HT-29 (cell line): ENCODE measurements at regions not wholly inside any gene's neighbourhood (a gene's known extent, or its start where the extent isn't known, plus 50 kb on each side); places are given as distances from the start of the nearest gene placed in this dataset.

Experiments
- DNase-seq: peaks from one replicate; pipeline ENCODE4 v3.0.0-alpha.2; 2015; ENCODE audit warnings: low spot score

DNA sequence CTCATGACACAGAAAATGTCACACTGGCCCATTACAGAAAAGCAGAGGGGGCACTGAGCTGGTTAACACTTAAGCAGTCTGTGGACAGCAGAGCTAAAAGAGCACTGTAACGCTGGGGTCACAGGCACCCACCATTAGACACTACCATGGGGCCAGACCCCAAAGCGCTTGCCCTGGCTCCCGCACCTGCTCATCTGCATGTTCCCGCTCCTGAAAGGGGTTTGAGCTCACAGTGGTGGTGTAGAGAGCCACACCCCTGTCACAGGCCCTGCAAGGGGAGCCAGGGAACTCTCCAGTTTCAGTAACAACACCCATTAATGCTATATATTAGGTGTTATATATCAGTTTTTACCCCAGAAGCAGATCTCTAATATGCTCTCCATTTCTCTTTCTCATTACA, 187.0 kb downstream of the ANKRD50 start:
- DNase-seq: no peak

DNA sequence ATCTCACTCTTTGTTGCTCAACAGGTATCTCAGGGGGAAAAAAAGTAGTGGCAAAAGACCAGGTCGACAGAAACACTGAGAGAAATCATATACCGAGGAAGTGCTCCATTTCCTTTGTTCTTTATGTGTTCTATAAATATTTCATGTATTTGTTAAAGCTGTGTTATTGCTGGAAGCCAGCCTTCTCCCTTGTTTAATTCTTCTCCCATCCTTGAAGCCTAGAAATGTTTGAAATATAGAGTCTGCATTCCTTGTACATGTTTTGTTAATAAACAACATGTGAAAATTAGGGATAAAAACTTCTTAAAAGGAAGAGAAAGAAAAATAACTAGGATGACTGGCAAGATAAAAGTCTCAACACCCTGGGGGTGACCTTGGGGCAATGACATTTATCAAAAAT, 186.2 kb downstream of the ANKRD50 start:
- DNase-seq: no peak

DNA sequence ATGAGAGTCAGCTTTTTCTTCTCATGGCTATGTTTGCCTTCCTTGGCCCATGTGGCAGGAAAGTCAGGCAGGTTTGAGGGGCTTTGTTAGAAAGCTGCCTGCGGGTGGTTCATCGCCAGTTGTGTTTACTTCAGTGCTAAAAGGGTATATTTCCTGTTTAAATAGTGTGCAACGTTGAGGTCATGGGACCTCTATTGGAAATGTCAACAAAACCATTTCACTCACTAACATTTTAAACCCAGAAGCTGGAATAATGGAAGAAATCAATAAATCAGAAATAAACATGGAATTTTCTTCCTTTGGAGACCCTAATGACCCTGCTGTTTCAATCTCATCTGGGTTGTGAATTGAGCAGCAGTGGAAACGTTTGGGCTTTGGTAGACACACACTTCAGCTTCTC, 185.8 kb downstream of the ANKRD50 start:
- no peak for DNase-seq

DNA sequence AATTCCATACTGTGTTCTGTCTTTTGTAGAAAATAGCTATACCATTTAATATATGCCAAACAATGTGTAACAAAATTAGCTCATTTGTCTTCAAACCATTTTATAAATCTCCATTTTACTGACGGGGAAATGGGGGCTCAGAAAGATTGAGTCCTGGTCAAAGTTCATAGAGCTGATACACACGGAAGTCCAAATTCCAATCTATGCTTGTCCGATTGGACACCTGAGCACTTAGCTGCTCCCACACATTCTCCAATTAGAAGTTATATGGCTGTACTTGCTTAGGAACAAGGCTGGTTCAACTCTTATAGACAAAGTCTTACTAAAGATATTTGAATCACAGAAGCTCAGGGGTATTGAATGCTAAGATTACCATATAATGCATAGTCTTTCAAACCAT, 185.2 kb downstream of the ANKRD50 start:
- DNase-seq: no peak

DNA sequence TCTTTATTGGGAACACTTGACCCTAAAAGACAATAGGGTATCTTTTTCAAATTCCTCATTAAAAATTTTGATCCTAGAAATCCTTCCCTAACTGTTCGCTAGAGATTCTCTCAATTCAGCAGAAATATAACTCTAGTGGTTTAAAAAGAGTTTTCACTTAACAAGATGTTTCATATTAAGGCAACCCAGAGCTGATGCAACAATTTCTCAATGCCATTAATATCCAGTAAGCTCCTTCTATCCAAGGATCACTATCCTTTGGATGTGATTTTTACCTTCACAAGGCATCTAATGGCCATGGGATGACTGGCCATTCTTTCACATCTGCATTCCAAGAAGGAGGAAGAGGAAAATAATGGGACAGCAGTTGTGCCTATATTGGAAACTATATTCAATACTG, 183.4 kb downstream of the ANKRD50 start:
- DNase-seq: no peak

DNA sequence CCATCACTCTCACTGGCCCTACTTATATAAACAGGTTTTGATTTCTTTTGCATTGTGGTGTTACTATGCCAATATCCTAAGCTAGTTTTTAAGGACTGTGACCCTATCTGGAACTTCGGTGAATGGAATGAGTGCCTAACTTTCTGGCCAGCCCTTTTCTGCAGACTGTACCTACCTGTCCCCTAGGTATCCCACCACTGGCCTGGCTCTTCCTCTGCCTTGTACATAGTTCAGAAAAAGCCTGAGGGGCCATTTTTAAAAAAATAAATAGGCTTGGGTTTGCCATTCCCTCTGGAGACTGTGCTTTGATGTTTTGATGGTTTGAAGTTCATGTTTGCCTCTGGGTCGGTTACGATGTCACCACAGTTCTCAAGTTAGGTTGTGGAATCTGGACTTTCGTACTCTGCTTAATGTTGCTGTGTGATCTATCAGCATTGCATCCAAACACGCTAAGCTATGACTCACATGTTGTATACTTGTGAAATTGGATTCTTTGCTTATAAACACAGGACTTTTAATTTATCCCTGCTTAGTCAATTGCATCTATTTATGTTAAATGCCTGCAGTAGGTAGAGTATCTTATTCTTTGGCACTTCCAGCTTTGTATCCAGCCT, 182.0 kb downstream of the ANKRD50 start:
- peak; percentile 48 for DNase-seq

DNA sequence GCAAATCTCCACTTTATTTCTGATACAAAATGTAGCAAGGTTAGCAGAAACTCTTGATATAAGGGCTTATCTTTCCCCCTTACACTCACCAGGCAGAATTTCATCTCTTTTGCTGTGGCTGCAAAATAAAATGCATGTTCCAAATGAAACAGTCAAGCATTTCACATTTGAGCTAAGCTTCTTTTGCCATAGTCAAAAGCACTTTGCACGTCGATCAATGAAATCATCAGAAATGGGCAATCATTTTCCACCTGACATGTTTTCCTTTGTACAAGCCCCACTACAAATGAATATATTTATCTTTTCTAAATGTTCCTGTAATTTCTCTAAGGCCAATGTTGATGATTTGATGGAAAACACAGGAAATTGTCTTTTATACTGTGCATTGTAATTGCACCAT, 178.4 kb downstream of the ANKRD50 start:
- DNase-seq: no peak

DNA sequence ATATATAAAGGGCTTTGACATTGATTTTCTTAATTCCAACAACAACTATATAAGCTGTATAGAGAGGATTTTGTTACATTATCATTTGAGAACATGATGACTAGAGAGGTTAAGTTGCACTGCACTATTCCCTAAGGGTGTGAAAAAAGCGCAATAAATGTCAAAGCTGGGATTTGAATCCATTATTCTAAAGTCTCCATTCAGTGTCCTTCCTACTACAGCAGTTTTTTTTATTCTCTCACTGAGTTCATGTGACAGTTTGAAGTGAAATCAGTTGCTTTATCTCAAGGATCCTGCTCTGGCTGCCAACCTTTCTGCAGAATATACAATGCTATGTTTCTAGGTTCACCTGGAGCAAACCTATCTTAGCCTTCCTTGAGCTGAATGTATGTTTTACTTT, 177.5 kb downstream of the ANKRD50 start:
- no peak for DNase-seq

DNA sequence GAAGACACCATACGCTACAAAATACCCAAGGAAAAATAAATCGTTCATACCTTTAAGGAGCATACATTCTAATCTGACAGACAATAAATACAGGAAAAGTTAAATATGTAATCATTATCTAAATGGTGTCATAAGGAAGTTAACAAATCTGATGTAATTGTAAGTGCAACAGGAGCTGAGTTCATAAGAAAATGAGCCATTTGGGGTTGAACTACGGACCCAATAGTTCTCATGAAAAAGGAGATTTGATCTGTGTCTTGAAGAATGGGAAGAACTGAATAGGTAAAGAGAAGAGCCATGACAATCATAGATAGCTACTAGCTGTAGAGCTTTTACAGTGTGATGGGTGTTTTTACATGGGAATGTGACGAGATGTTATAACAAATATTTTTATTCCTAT, 175.6 kb downstream of the ANKRD50 start:
- DNase-seq: no peak

DNA sequence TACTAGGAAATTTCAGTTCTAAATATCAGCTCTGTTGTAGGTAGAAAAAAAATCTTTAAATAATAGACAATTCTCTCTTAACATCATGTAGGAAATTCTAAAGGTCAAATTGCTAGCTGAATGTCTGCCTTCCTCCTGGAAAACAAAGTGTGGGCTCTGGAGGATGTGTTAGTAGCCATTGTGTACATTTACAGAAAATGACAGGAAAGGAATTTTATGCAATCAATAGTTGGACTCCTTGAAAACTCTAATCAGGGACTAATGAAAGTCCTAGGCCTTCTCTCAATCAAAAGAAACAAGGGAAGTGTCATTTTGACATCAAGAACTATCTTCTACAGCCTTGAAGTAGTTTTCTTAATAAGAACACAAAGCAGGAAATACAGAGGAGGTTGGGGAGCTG, 174.6 kb downstream of the ANKRD50 start:
- no peak for DNase-seq

DNA sequence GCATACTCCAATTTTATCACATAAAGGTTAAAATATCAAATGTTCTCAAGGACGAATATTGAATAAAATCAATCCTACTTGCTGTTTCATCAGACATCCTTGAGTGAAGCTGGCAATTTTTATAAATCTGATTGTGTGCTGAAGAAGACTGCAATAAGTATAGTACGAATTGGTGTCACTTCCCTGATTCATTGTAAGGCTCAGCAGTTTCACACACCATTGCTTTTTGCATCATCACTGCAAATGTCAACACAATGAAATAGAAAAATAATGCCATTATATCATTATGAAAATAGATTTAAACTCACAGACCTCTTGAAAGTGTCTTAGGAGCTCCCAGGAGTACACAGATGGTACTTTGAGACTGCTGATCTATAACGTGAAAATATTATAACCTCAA, 172.5 kb downstream of the ANKRD50 start:
- no peak for DNase-seq

DNA sequence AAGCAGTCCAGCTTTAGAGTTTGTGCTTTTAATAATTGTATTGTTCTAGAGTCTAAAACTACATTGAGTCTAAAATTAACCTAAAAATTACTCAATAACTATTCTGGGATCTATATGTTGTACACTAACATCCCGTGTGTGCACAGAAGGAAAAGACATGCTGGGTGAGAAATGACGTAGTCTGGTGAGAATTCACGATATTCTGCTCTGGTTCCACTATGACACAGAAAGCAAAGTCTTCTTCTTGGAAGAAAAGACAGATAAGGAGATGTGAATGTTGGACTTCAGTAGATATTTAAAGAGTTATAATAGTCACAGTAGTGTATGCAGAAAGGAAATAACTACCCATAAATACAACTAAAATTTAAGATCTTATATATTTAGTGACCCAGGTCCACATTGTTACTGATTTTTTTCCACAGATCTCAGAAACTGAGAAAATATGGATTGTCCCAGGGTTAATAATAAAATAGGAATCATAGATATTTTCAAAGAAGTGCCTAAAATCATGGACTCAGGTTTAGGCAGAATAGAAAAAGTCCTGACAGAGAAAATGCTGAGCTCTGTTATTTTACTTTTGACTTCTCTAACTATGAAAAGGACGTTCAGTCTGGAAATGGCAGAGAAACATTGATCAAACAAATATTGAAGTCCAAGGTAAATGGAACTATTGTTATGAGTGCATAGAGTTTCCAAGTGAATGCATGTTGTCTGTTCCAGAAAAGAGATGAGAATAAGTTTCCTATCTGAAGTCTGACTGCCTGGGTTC, 170.7 kb downstream of the ANKRD50 start:
- no peak for DNase-seq

DNA sequence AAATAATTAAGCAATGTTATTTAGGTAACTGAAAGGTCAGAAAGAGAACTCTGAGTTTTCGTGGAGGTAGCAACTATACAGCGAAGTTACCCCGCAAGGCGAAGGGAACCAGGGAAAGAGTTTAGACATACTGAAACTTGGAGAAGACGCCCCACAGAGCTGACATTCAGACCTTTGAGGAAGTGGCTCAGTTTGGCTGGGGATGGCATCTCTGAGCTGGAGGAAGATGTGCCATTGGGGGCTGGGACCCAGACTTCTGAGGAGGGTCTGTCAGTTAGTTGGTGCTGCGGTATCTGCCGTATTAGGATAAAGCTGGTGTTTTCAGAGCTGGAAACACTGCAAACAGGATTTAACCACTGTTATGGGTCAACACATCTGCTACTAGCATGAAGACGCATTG, 156.6 kb downstream of the ANKRD50 start:
- no peak for DNase-seq

DNA sequence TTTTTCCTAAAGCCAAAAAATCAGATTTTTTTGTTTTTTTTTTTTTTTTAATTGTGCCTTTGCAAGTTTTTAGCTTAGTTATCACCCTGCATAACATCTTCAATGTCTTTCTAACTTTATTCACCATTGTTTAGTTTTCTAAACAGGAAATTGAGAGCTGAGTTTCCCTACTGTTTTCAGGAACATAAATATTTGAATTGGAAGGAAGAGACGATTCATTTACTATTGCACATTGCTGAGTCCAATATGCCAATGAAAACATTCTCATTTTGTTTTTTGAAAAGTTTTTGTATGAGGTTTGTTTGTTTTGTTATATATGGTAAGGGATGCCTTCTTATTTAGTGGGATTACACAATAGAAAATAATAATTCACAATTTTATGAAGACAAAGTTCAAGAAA, 148.4 kb downstream of the ANKRD50 start:
- DNase-seq: no peak

DNA sequence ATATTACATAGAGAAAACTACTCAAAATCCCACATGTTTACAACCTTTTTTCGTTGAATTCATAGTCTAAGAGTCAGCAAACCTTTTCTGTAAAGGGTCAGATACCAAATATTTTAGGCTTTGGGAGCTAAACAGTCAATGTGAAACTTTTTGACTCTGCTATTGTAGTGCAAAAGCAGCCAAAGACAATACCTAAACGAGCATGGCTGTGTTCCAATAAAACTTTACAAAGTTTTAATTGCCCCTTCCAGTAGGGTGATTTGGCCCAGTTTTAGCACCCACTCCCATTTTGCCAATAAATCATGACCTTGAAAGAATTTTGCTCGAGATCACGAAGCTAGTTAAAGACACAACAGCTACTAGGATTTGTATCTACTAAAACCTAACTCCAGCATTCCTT, 147.2 kb downstream of the ANKRD50 start:
- DNase-seq: no peak

DNA sequence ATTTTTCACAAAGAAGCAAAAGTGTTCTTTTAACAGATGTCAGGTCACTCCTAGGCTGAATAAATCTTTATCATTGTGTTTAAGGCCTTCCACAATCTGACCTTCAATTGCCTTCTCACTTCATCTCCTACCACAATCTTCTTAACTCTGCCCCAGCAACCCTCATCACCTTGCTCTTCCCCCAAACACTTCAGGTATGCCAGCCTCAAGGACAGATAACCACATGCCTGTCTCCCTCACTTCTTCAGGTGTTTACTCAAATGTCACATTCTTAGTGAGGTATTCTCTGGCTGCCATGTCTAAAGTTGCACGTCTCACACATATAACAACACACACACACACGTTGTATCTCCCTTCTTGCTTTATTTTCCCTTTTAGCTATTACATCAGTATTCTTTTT, 146.5 kb downstream of the ANKRD50 start:
- DNase-seq: no peak

DNA sequence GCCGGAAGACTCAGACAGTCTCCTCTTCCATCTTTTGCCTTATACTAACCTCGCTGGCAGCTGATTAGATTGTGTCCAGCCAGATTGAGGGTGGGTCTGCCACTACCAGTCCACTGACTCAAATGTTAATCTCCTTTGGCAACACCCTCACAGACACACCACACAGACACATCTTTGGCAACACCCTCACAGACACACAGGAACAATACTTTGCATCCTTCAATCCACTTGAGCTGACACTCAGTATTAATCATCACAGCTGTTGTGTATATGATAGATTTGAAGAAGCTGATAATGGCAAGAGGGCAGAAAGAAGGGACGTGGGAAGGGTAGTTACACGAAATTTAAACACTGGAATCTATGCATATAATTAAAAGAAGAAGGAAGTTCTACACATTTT, 139.5 kb downstream of the ANKRD50 start:
- no peak for DNase-seq

DNA sequence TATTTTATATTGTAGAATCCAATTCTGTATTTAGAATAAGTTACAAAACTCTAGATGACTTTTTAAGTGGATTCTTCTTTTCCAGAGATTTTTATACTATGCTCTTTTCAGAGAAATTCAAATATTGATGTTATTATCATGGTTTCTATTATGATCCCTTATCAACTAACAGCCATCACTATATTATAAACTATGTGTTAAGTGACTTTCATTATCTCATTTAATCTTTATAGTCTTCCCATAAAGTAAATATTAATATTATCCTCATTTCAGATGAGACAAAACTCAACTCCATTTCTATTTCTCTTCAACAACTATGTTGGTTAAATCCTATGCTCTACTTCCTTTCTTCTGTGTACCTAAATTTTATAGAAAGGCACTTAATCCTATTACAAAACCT, 132.6 kb downstream of the ANKRD50 start:
- DNase-seq: no peak

DNA sequence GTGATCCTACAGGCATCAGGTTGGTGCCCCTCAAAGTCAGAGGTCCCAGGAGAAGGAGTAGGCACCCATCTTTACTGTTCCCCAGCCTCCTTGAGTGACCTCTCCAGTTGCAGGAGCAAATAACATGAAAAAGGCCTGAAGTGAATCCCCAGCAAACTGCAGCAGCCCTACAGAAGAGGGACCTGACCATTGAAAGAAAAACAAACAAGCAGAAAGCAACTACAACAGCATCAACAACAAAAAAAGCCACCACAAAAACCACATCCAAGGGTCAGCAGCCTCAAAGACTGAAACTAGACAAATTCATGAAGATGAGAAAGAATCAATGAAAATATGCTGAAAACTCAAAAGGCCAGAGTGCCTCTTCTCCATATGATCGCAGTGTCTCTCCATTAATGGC, 128.7 kb downstream of the ANKRD50 start:
- DNase-seq: no peak

DNA sequence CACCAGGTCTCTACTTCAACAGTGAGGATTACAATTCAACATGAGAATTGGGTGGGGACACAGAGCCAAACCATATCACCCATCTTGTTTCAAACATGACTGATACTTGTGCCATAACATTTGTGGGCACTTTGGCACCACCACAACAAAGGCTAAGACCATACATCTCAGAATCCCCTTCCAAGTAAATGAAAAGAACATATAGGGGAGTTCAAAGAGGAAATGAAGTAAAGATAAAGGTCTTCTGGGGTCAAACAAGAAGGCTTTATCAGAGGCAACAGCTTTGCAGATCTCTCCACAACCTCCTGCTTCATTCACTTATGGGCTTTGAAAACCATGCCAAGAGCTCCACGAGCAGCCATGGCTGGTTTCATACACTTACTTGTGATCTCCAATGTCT, 122.7 kb downstream of the ANKRD50 start:
- DNase-seq: no peak

DNA sequence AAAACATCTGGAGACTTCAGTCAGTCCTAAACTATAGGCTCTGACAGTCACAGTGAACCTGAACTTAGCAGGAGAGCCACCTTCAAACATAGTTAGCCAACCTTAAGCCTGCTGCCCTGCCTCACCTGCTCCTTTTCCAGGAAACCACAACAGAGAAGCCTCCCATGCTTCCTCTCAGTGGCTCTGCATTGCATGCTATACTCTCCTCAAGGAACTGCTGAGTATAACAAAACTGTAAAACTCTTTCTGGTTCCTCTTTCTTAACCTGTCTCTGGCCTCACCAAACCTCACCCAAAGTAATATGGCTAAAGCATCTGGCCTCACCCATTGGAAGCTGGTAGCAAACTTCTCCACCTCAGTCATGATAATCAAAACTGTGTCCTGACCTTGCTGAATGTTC, 122.1 kb downstream of the ANKRD50 start:
- no peak for DNase-seq

DNA sequence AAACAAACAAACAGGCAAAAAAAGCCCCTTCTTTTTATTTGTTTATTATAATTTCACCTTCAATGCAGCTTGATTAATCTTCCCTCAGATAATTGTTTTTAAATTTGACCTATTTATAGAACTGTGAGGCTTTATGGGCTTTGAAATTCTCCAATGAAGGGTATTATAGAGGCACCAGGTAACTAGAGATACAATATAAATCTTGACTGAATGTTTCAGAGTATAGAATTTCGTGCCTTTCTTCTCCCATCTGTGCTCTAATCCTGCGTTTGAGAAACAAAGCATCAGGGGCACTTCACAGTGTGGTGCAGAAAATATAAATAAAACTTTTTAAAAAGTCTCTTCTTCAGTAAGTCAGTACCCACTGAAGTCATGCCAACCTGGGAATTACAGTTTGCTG, 120.9 kb downstream of the ANKRD50 start:
- no peak for DNase-seq

DNA sequence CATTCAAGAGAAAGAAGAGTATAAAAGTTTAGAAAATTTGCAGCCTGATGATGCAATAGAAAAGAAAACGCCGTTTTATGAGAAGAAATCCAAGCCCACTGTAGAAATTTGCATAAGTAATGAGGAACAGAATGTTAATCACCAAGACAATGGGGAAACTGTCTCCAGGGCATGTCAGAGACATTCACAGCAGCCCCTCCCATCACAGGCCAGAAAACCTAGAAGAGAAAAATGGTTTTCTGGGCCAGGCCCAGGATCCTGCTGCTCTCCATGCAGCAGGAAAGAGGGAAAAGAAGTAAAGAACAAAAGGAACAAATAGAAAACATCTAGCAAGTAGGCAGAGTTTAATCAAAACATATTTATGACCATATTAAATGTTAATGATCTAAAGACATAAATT, 119.0 kb downstream of the ANKRD50 start:
- no peak for DNase-seq

DNA sequence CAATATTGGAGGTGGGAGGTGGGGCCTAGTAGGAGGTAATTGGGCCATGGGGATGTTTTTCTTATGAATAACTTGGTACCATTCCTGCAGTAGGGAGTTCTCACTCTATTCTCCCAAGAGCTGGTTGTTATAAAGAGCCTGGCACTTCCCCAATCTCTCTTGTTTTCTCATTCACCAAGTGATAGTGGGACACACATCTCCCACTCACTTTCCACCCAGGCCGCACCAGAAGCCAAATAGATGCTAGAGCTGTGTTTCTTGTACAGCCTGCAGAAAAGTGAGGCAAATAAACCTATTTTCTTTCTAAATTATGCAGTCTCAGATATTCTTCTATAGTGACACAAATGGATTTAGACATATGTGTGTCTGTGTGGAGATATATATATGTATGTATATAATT, 117.6 kb downstream of the ANKRD50 start:
- no peak for DNase-seq
